ENCODE measurements at regions not wholly inside any gene's neighbourhood (a gene's known extent, or its start where the extent isn't known, plus 50 kb on each side); places are given as distances from the start of the nearest gene placed in this dataset.

DNA sequence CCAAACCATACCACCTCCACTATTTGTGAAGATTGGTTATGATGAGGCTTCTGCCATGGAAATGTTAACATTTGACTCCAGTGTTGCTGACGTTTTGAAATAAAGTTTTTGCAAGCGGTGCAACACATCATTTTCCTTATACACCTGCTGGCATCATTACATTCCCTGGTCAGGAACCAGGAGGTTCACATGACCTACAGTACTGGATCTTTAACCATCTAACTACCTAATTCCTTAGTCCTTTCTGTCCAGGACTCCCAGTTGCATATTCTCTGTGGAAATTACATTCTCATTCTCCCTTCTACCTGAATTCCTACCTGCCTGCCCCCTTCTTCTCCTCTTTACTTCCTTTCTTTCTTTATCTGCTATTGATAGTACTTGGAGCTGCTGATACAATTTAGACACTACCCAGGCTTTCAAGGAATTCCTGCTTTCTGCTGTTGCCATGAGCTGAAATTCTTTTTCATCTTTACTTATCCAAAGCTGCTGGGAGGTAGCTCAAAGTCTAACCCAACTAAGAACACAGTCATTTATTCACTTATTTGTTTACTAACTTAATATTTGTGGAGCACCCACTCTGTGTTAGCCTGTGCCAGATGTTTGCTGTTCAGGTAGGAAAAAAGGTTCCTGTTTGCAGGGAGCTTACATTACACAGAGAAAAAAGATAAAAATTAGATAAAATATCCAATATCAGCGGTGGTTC, 144.2 kb downstream of the EDEM1 start (continued):
- TF ChIP-seq RBAK (CRISPR knock-in tag; IDR thresholded peaks at IDR 0.05) (no peak), CEBPG (CRISPR knock-in tag; IDR thresholded peaks at IDR 0.05) (no peak), ARID5B (CRISPR knock-in tag; IDR thresholded peaks at IDR 0.05) (peak; percentile 71; the same call in 1 of the 2 replicates), SOX5 (CRISPR knock-in tag; IDR thresholded peaks at IDR 0.05; ENCODE audit: borderline replicate concordance) (peak; percentile 27; the same call in 1 of the 2 replicates), ZNF138 (CRISPR knock-in tag; IDR thresholded peaks at IDR 0.05; ENCODE audit: low read depth) (no peak), ZFY (CRISPR knock-in tag; IDR thresholded peaks at IDR 0.05) (no peak), IKZF1 (IDR thresholded peaks at IDR 0.05) (no peak), FOXA3 (CRISPR knock-in tag; IDR thresholded peaks at IDR 0.05) (peak; percentile 65), SNAPC5 (CRISPR knock-in tag; IDR thresholded peaks at IDR 0.05; ENCODE audit: borderline replicate concordance) (no peak), ZNF274 (CRISPR knock-in tag; IDR thresholded peaks at IDR 0.05) (no peak), TBX2 (CRISPR knock-in tag; IDR thresholded peaks at IDR 0.05; ENCODE audit: borderline replicate concordance) (peak; percentile 53; the same call in 1 of the 2 replicates), ZNF451 (CRISPR knock-in tag; IDR thresholded peaks at IDR 0.05) (no peak), ZNF382 (CRISPR knock-in tag; IDR thresholded peaks at IDR 0.05; ENCODE audit: borderline replicate concordance) (no peak), POGK (CRISPR knock-in tag; conservative IDR thresholded peaks at IDR 0.05) (no peak), ZNF781 (CRISPR knock-in tag; IDR thresholded peaks at IDR 0.05; ENCODE audit: borderline replicate concordance, not compliant biosample characterization) (no peak), HOXA7 (CRISPR knock-in tag; IDR thresholded peaks at IDR 0.05) (no peak), ZNF44 (CRISPR knock-in tag; IDR thresholded peaks at IDR 0.05) (no peak), ATAD3A (CRISPR knock-in tag; IDR thresholded peaks at IDR 0.05) (no peak), ZNF431 (CRISPR knock-in tag; IDR thresholded peaks at IDR 0.05; ENCODE audit: borderline replicate concordance, low read depth) (no peak), BCL6 (CRISPR knock-in tag; IDR thresholded peaks at IDR 0.05) (peak; percentile 99), ATRX (CRISPR knock-in tag; IDR thresholded peaks at IDR 0.05; ENCODE audit: borderline replicate concordance) (no peak), ZNF234 (CRISPR knock-in tag; conservative IDR thresholded peaks at IDR 0.05) (no peak)
- TF ChIP-seq, protein P1, sequence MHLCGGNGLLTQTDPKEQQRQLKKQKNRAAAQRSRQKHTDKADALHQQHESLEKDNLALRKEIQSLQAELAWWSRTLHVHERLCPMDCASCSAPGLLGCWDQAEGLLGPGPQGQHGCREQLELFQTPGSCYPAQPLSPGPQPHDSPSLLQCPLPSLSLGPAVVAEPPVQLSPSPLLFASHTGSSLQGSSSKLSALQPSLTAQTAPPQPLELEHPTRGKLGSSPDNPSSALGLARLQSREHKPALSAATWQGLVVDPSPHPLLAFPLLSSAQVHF (CRISPR knock-in tag; IDR thresholded peaks at IDR 0.05), result no peak
- TF ChIP-seq, protein P2, sequence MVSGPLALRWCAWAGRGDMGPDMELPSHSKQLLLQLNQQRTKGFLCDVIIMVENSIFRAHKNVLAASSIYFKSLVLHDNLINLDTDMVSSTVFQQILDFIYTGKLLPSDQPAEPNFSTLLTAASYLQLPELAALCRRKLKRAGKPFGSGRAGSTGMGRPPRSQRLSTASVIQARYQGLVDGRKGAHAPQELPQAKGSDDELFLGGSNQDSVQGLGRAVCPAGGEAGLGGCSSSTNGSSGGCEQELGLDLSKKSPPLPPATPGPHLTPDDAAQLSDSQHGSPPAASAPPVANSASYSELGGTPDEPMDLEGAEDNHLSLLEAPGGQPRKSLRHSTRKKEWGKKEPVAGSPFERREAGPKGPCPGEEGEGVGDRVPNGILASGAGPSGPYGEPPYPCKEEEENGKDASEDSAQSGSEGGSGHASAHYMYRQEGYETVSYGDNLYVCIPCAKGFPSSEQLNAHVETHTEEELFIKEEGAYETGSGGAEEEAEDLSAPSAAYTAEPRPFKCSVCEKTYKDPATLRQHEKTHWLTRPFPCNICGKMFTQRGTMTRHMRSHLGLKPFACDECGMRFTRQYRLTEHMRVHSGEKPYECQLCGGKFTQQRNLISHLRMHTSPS (CRISPR knock-in tag; IDR thresholded peaks at IDR 0.05; ENCODE audit: low read depth), result no peak
